ENCODE measurements at regions not wholly inside any gene's neighbourhood (a gene's known extent, or its start where the extent isn't known, plus 50 kb on each side); places are given as distances from the start of the nearest gene placed in this dataset.
"Not testable (repeated sequence)": the region's sequence is repeated elsewhere in the genome, so short reads cannot be mapped to it uniquely, and the experiment has no call there.

GRCh38 chr1:227508431-227508830 lies 54.9 kb upstream of the ZNF678 start:
- no peak for DNase-seq

GRCh38 chr1:227506490-227507393 lies 56.6 kb upstream of the ZNF678 start:
- not testable (repeated sequence) for DNase-seq

GRCh38 chr1:227496045-227496444 lies 67.3 kb upstream of the ZNF678 start:
- DNase-seq = not testable (repeated sequence)

GRCh38 chr1:227493863-227494551 lies 69.3 kb upstream of the ZNF678 start:
- DNase-seq = not testable (repeated sequence)

GRCh38 chr1:227490478-227490877 lies 72.9 kb upstream of the ZNF678 start:
- DNase-seq = no peak

GRCh38 chr1:227490001-227490400 lies 73.4 kb upstream of the ZNF678 start:
- DNase-seq = no peak

- no peak for DNase-seq
Observed at GRCh38 chr1:227489572-227489971, 73.8 kb upstream of the ZNF678 start.

- DNase-seq = no peak
Observed at GRCh38 chr1:227487606-227488005, 75.8 kb upstream of the ZNF678 start.

- no peak for DNase-seq
Observed at GRCh38 chr1:227486559-227486958, 76.8 kb upstream of the ZNF678 start.

- no peak for DNase-seq
Observed at GRCh38 chr1:227482023-227482299, 81.4 kb upstream of the ZNF678 start.

- DNase-seq = not testable (repeated sequence)
Observed at GRCh38 chr1:227474072-227474471, 89.3 kb upstream of the ZNF678 start.

- no peak for DNase-seq
Observed at GRCh38 chr1:227472772-227473171, 90.6 kb upstream of the ZNF678 start.

GRCh38 chr1:227470688-227471087 lies 92.7 kb upstream of the ZNF678 start:
- no peak for DNase-seq

GRCh38 chr1:227469708-227470107 lies 93.6 kb upstream of the ZNF678 start:
- DNase-seq = no peak

- DNase-seq = no peak
Observed at GRCh38 chr1:227466039-227466645, 97.2 kb upstream of the ZNF678 start.

- no peak for DNase-seq
Observed at GRCh38 chr1:227465256-227465655, 98.1 kb upstream of the ZNF678 start.

- DNase-seq = no peak
Observed at GRCh38 chr1:227459977-227460376, 103.4 kb upstream of the ZNF678 start.

- DNase-seq = no peak
Observed at GRCh38 chr1:227459326-227459841, 104.0 kb upstream of the ZNF678 start.

- no peak for DNase-seq
Observed at GRCh38 chr1:227454686-227455085, 108.7 kb upstream of the ZNF678 start.

GRCh38 chr1:227453631-227454355 lies 109.6 kb upstream of the ZNF678 start:
- DNase-seq = no peak

GRCh38 chr1:227451954-227452353 lies 111.4 kb upstream of the ZNF678 start:
- DNase-seq = no peak

GRCh38 chr1:227451057-227451456 lies 112.3 kb upstream of the ZNF678 start:
- DNase-seq = no peak

GRCh38 chr1:227450489-227450888 lies 112.9 kb upstream of the ZNF678 start:
- no peak for DNase-seq
